ENCODE measurements at regions not wholly inside any gene's neighbourhood (a gene's known extent, or its start where the extent isn't known, plus 50 kb on each side); places are given as distances from the start of the nearest gene placed in this dataset.

- no peak for TF ChIP-seq ZC3H11A (IDR thresholded peaks at IDR 0.05; ENCODE audit: low read depth, low read length)
- no peak; the same call in 1 of the 2 replicates for TF ChIP-seq EZH2 (IDR thresholded peaks at IDR 0.05; ENCODE audit: borderline replicate concordance, low read depth, low read length)
- peak; percentile 52; the same call in 1 of the 2 replicates for TF ChIP-seq MCM3 (IDR thresholded peaks at IDR 0.05)
- peak; percentile 99 for TF ChIP-seq LCOR (CRISPR knock-in tag; IDR thresholded peaks at IDR 0.05)
- peak in 1 of 2 experiments; percentile 87; a peak in 3 of 4 replicates for TF ChIP-seq ETV6 (IDR thresholded peaks at IDR 0.05; ENCODE audit: borderline replicate concordance in 1 of 2, low read depth in 2 of 2, low read length in 1 of 2)
- TF ChIP-seq ETV6 (CRISPR knock-in tag; IDR thresholded peaks at IDR 0.05; ENCODE audit: borderline replicate concordance), result no peak
- TF ChIP-seq ZSCAN32 (CRISPR knock-in tag; IDR thresholded peaks at IDR 0.05), result peak; percentile 80
- TF ChIP-seq ZNF512 (tag; IDR thresholded peaks at IDR 0.05), result peak; percentile 95
- peak; percentile 98 for TF ChIP-seq MYNN (IDR thresholded peaks at IDR 0.05)
- no peak for TF ChIP-seq MYNN (CRISPR knock-in tag; IDR thresholded peaks at IDR 0.05)
- no peak for TF ChIP-seq SAP30 (IDR thresholded peaks at IDR 0.05; ENCODE audit: borderline replicate concordance, insufficient read depth, low read depth, low read length, poor library complexity, severe bottlenecking)
- TF ChIP-seq RUNX1 (IDR thresholded peaks at IDR 0.05; ENCODE audit: low read depth), result peak; percentile 90; the same call in 1 of the 2 replicates
- no peak for TF ChIP-seq NR1H2 (CRISPR knock-in tag; IDR thresholded peaks at IDR 0.05)
- peak; percentile 67; the same call in 1 of the 2 replicates for TF ChIP-seq MXI1 (IDR thresholded peaks at IDR 0.05; ENCODE audit: low read depth, low read length)
- TF ChIP-seq NCOA6 (IDR thresholded peaks at IDR 0.05), result peak; percentile 60; the same call in 1 of the 2 replicates
- TF ChIP-seq CXXC5 (CRISPR knock-in tag; IDR thresholded peaks at IDR 0.05), result peak; percentile 82
- TF ChIP-seq KLF16 (IDR thresholded peaks at IDR 0.05), result peak; percentile 99
- TF ChIP-seq SMARCA5 (IDR thresholded peaks at IDR 0.05), result peak; percentile 69
- peak; percentile 71 for TF ChIP-seq PRDM10 (IDR thresholded peaks at IDR 0.05; ENCODE audit: partially characterized antibody)
- no peak for TF ChIP-seq ZNF707 (CRISPR knock-in tag; conservative IDR thresholded peaks at IDR 0.05)
- no peak for TF ChIP-seq ZNF41 (CRISPR knock-in tag; conservative IDR thresholded peaks at IDR 0.05)
- TF ChIP-seq ZNF408 (CRISPR knock-in tag; IDR thresholded peaks at IDR 0.05; ENCODE audit: low read depth), result no peak
- TF ChIP-seq HDAC3 (IDR thresholded peaks at IDR 0.05; ENCODE audit: borderline replicate concordance, partially characterized antibody), result peak; percentile 99
- no peak for TF ChIP-seq HDAC6 (IDR thresholded peaks at IDR 0.05; ENCODE audit: low read depth, low read length)
- peak; percentile 94 for TF ChIP-seq DMBX1 (CRISPR knock-in tag; IDR thresholded peaks at IDR 0.05; ENCODE audit: borderline replicate concordance)
- TF ChIP-seq PTRF (tag; IDR thresholded peaks at IDR 0.05), result no peak
Measured at GRCh38 chr1:182299728-182300616, 91.6 kb downstream of the GLUL start (continued).

Data from K562 (cell line).